ENCODE measurements at regions not wholly inside any gene's neighbourhood (a gene's known extent, or its start where the extent isn't known, plus 50 kb on each side); places are given as distances from the start of the nearest gene placed in this dataset.

DNA sequence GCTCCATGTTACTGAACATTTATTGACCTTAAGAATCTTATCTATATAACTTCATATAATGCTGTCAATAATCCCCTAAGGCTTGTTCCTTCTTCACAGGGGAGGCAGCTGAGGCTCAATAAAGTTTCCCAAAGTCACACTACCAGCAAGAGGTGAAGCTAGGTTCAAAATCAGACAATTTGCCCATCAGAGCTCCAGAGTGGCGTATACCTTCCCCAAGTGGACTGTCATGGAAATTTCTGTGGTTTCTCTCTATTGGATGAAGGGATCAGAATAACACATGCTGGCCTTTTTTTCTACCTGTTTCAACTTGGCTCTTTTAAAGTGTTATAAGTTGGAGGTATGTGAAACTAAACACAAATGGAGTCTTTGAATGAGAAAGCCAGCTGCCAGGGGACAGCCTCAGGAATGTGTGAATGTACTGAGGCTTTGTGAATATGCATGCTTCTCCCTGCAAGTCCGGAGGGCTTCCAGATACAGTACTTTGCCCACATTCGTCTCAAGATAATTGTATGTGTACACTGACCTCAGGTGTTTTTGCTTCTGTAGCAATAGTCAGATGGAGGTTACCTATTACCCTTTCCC lies 656.3 kb upstream of the CELF2 start:
- CTCF ChIA-PET = no interaction called here
- POLR2A ChIA-PET (ENCODE audit: low non-redundant PET) = no interaction called here
- DNase-seq (ENCODE audit: low spot score) = no peak
- TF ChIP-seq, protein P1, sequence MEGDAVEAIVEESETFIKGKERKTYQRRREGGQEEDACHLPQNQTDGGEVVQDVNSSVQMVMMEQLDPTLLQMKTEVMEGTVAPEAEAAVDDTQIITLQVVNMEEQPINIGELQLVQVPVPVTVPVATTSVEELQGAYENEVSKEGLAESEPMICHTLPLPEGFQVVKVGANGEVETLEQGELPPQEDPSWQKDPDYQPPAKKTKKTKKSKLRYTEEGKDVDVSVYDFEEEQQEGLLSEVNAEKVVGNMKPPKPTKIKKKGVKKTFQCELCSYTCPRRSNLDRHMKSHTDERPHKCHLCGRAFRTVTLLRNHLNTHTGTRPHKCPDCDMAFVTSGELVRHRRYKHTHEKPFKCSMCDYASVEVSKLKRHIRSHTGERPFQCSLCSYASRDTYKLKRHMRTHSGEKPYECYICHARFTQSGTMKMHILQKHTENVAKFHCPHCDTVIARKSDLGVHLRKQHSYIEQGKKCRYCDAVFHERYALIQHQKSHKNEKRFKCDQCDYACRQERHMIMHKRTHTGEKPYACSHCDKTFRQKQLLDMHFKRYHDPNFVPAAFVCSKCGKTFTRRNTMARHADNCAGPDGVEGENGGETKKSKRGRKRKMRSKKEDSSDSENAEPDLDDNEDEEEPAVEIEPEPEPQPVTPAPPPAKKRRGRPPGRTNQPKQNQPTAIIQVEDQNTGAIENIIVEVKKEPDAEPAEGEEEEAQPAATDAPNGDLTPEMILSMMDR (conservative IDR thresholded peaks at IDR 0.05; ENCODE audit: low read depth) = no peak
- H3K27ac ChIP-seq = no peak overlapping the region

DNA sequence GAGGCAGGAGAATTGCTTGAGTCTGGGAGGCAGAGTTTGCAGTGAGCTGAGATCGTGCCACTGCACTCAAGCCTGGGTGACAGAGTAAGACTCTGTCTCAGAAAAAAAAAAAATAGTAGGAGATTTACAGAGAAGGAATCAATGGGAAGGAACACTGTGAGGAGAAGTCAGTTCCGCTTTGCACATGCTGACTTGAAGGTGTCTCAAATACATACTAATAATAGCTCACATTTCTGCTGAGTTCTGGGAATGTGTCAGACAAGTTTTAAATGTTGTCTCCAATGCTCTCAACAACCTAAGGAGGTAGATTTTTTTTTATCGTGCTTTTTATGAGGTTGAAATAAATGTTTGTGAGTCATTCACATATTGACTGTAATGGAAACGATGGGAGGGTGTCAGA lies 654.9 kb upstream of the CELF2 start:
- TF ChIP-seq, protein P1 (conservative IDR thresholded peaks at IDR 0.05; ENCODE audit: low read depth) = no peak
- H3K27ac ChIP-seq = no peak overlapping the region
- DNase-seq (ENCODE audit: low spot score) = no peak
- POLR2A ChIA-PET (ENCODE audit: low non-redundant PET) = no interaction called here
- CTCF ChIA-PET = no interaction called here

DNA sequence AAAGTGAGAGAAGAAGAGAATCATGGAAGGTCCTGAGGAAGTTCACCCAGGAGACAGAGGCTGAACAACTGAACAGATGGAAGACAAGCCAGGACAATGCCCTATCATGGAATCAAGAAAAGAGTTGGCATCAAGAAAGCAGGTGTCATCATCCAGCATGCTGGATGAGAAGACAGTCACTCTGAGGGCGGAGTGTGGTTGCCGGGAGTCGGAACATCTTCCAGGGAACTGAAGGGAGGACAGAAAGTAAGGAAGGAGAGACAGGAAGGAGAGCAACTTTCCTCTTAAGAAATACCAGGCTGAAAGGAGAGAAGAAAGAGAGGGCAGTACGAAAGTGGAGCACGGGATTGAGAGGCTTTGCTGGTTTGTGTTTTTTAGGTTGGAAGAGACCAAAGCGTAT lies 654.5 kb upstream of the CELF2 start:
- no peak for DNase-seq (ENCODE audit: low spot score)
- POLR2A ChIA-PET (ENCODE audit: low non-redundant PET) = no interaction called here
- H3K27ac ChIP-seq = no peak overlapping the region
- TF ChIP-seq, protein P1 (conservative IDR thresholded peaks at IDR 0.05; ENCODE audit: low read depth) = no peak
- CTCF ChIA-PET = interaction anchor here (0.7 kb wide), 1 partner anchor 956 kb away, joined by 3 read pairs; no protein-coding TSS in a partner anchor

DNA sequence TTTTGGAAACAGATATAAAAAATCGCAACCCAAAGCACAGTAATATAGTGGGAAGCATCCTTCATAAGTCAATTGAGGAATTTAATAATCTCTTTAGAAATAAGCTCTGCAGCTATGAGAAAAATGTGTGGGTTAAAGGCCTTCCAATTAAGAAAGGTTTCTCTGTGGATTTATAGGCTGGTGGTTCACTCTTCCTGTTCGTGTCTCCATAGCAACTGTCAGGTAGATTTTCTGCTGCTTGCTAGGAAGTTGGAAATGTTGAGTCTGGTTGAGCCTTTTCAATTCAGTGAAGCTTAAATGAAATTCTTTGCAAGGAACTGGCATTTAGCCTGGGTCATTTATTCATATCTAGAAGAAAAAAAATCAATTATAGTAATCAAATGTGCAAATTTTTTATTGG lies 652.8 kb upstream of the CELF2 start:
- TF ChIP-seq, protein P1 (conservative IDR thresholded peaks at IDR 0.05; ENCODE audit: low read depth) = no peak
- H3K27ac ChIP-seq = no peak overlapping the region
- no peak for DNase-seq (ENCODE audit: low spot score)
- ChIA-PET POLR2A (ENCODE audit: low non-redundant PET) (no interaction called here), CTCF (no interaction called here)

DNA sequence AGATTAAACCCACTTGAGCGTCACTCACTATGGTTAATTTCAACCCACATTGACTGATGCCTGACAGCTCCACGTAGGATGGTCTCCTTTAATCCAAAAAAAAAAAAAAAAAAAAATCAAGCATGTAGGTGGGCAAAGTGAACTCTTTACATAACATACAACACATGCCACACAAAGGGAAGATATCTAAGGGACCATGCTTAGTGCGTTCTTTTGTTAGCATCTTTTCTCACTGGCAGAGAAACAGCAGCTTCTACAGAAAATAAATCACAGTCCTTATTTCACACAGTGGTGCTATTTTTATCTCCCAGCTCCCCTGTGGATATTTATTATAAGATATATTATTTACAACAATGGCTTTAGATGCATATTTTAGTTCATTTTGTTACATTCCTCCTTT lies 652.0 kb upstream of the CELF2 start:
- no peak for DNase-seq (ENCODE audit: low spot score)
- TF ChIP-seq, protein P1 (conservative IDR thresholded peaks at IDR 0.05; ENCODE audit: low read depth) = no peak
- H3K27ac ChIP-seq = no peak overlapping the region
- ChIA-PET CTCF (interaction anchor here (0.7 kb wide), 1 partner anchor 784 kb away, joined by 4 read pairs; no protein-coding TSS in a partner anchor), POLR2A (ENCODE audit: low non-redundant PET) (no interaction called here)

DNA sequence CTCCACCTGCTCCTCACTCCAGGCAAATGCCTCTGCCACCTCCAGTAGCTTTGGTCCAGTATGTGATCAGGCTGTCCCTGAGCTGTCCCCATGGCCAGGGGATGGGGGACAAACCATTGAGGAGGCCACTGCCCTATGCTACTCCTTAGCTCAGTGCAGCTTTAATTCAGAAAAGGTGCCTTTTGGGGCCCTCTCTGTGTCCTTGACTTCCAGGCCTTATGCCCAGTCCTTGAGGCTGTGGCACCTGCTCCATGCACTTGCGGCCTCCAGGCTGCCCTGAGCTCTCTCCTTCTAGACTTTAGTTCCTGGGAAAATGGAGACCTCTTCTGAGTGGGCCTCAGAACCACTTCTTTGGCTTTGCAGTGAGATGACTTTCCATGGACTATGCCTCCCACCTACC lies 650.8 kb upstream of the CELF2 start:
- ChIA-PET CTCF (interaction anchor here (0.6 kb wide), 1 partner anchor 729 kb away, joined by 4 read pairs; no protein-coding TSS in a partner anchor), POLR2A (ENCODE audit: low non-redundant PET) (no interaction called here)
- no peak overlapping the region for H3K27ac ChIP-seq
- TF ChIP-seq, protein P1 (conservative IDR thresholded peaks at IDR 0.05; ENCODE audit: low read depth) = no peak
- DNase-seq (ENCODE audit: low spot score) = no peak

Measured in RWPE1 (cell line).